22Rv1 (cell line): ENCODE measurements at regions not wholly inside any gene's neighbourhood (a gene's known extent, or its start where the extent isn't known, plus 50 kb on each side); places are given as distances from the start of the nearest gene placed in this dataset.
A peak's percentile ranks its signal among the peaks of the same experiment; 100 is the strongest.

ENCODE experiments used
- H3K27ac ChIP-seq: fragments of 450-650 bp; 2 replicates; pipeline ENCODE4 v1.5.1; 2017
- ZFX ChIP-seq: fragments of 450-650 bp; IDR thresholded peaks from 2 replicates; pipeline ENCODE4 v1.6.1; 2017; ENCODE audit warnings: antibody characterized with exemption, borderline replicate concordance
- TF ChIP-seq, protein P1 (sequence below): fragments of 450-650 bp; IDR thresholded peaks from 2 replicates; pipeline ENCODE4 v1.5.1; 2017; ENCODE audit warnings: mild to moderate bottlenecking

DNA sequence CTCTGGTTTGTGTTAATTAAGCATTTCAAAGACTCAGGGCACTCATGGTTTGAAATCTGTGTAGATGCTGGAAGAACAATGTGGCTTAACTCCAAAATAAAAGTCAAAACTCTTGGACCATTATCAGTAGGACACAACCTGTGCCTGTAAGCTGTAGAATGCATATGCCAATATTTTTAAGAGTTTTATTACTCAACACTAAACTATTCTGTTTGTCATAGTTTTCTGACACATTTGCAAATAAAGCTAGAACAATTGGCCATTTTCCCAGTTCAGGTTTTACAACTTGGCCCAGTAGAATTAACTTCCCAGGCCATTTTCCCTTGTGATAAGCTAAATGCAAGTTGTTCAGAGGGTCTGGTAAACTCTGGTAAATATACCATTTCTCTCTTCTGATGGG, 713.1 kb downstream of the CBLN2 start:
- TF ChIP-seq, protein P1, sequence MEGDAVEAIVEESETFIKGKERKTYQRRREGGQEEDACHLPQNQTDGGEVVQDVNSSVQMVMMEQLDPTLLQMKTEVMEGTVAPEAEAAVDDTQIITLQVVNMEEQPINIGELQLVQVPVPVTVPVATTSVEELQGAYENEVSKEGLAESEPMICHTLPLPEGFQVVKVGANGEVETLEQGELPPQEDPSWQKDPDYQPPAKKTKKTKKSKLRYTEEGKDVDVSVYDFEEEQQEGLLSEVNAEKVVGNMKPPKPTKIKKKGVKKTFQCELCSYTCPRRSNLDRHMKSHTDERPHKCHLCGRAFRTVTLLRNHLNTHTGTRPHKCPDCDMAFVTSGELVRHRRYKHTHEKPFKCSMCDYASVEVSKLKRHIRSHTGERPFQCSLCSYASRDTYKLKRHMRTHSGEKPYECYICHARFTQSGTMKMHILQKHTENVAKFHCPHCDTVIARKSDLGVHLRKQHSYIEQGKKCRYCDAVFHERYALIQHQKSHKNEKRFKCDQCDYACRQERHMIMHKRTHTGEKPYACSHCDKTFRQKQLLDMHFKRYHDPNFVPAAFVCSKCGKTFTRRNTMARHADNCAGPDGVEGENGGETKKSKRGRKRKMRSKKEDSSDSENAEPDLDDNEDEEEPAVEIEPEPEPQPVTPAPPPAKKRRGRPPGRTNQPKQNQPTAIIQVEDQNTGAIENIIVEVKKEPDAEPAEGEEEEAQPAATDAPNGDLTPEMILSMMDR = no peak
- TF ChIP-seq ZFX = no peak
- peak overlapping the region; percentile 43 for H3K27ac ChIP-seq

DNA sequence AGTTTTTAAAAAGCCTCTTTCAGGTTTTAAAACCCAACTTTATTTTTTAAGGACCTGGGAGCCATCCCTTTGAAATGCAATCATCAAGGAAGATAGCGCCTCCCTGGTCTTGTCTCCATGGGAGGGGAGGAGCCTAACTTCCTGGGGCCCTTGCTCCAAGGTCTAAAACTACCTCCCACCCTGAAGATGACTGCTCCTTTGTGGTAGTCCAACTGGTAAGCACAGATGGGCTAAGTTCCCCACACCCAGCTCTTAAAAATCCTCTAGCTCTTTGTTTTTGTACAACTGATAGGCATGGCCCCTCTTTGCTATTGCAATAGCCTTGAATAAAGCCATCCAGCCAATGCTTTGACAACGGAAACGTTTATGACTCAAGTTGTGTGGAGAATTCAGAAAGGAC, 716.8 kb downstream of the CBLN2 start:
- no peak for TF ChIP-seq ZFX
- TF ChIP-seq, protein P1 = no peak

DNA sequence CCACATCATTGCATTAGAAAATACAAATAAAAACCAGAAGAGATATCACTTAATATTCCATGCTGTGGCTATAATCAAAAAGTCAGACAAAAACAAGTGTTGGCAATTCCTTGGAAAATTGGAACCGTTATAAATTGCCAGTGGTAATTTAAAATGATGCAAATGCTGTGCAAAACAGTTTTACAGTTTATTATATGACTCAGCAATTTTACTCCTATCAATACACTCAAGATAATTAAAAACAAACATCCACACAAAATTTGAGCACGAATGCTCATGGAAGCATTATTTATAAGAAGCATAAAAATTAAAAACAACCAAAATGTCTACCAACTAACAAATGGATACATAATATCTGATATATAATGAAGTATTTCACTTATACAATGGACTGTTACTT, 728.8 kb downstream of the CBLN2 start:
- no peak overlapping the region for H3K27ac ChIP-seq
- TF ChIP-seq, protein P1 = no peak
- TF ChIP-seq ZFX = no peak

More for the DNA sequence above, 716.8 kb downstream of the CBLN2 start:
- H3K27ac ChIP-seq = no peak overlapping the region

DNA sequence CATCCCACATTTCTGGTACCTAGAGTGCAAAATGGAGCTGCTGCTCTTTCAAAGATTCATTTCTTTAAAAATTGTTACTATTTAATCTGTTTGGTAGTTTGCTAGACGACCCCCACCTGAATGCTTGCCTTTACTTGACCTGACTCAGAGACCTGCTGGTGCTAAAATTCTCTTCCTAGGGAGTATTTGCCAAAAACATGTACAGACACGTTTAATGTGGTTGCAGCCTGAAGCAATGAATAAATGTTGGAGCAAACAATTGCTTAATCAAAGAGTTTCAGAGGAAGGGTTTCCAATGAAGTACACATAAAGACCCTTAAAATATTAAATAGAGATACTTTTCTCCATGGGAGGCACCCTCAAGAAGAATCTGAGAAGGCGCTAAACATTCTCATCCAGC, 734.4 kb downstream of the CBLN2 start:
- TF ChIP-seq, protein P1 = no peak
- TF ChIP-seq ZFX = no peak
- H3K27ac ChIP-seq = peak overlapping the region; percentile 12; the same call in 1 of the 2 replicates

DNA sequence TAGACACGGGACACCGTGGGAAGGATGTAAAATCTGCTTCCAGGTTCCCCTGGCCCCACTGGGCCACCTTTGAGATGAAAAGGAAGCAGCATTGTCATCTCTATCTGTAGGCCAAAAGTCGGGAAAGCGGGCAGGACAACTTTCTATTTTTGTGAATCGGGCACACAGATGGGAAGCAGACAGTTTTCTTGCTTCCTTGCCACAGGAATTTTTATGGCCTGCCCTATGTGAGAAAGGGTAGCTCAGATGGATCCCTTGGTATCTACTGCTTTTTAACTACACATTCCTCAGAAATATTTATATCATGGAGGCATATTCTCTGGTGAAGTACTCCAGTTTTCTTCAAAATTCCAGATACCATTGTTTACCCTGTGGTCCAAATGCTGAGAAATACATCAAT, 735.5 kb downstream of the CBLN2 start:
- H3K27ac ChIP-seq = peak overlapping the region; percentile 48
- TF ChIP-seq, protein P1 = no peak
- no peak for TF ChIP-seq ZFX

DNA sequence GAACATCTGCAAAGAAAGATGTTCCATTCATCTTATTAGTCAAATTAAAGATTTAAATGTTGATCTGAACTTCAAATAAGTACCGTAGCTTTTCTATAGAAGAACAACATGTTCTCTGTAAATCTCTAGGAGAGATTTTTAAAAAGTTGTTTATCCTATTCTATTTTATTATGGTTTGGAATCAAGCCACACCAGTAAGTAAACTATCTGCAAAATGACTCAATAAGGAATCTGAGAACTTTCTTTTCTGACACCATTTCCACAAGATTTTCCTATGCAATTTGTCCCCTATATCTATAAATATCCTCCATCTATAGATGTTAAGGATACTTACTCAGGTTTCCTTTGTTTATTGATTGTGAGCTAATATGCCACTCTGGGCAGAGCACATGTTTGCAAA, 736.6 kb downstream of the CBLN2 start:
- TF ChIP-seq, protein P1 = no peak
- no peak for TF ChIP-seq ZFX
- peak overlapping the region; percentile 48 for H3K27ac ChIP-seq

DNA sequence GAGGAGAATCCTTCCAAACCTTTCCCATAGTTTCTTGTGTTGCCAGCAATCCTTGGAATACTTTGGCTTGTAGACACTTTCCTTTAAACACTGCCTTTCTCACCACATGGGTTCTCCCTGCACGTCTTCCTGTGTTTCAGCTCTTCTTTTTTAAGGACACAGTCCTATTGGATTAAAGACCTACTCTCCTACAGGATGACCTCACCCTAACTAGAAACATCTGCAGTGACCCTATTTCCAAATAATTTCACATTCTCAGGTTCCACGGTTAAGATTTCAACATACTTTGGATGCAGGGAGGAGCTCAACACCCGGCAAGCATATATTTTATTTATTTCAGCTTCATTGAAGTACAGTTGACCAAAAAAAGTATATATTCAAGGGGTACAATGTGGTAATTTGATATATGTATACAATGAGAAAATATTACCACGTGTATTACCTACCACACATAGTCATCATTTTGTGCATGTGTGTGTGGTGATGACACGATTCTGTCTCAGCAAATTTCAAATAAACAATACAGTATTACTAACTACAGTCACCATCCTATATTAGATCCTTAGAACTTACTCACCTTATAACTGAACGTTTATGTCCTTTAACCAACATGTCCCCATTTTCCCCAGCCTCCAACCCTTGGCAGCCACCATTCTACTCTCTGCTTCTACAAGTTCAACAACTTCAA, 745.0 kb downstream of the CBLN2 start:
- no peak overlapping the region for H3K27ac ChIP-seq
- TF ChIP-seq, protein P1 = no peak
- no peak for TF ChIP-seq ZFX
